HPDE6-E6E7 (cell line): ENCODE measurements at regions not wholly inside any gene's neighbourhood (a gene's known extent, or its start where the extent isn't known, plus 50 kb on each side); places are given as distances from the start of the nearest gene placed in this dataset.
A peak's percentile ranks its signal among the peaks of the same experiment; 100 is the strongest.
"Not testable (repeated sequence)": the region's sequence is repeated elsewhere in the genome, so short reads cannot be mapped to it uniquely, and the experiment has no call there.

Experiments used
- DNase-seq: peaks from one replicate; pipeline ENCODE4 v3.0.0; 2011; ENCODE audit warnings: missing footprints; ENCODE audit errors: extremely low spot score

- no peak for DNase-seq
These were observed 93.2 kb upstream of the TNFSF4 start for GRCh38 chr1:173300061-173301044.

DNA sequence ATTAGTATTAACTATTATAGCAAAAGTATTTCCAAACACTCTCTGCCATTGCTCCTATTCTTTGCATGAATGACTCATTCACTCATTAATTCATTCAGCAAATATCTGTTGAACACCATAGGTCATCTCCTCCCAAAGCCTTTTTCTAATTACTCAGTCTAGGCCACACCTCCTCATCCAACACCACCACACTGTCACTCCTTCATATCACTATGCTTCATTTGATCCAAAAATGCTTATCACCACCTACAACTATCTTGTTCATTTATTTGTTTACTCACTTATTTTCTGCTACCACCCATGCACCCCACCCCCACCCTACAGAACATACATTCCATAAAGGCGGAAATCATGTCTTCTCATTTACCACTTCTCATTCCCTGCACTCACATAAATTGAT, 94.4 kb upstream of the TNFSF4 start:
- DNase-seq, result no peak

DNA sequence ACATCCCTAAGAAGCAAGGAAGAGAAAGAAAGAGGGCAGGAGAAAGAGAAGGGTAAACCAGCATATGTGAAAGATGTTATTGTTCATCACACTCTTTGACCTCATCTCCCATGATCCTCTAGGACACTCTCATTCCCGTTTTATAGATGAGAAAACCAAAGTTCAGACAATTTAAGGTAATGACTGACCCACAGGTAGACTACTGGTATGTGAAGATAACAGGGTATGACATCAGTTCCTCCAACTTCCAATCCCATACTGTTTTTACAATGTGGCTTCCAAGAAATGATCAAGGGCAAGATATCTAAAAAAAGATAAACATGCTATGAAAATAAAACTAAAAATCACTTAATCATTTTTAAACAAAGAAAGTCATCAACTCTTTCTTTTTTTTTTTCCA, 95.2 kb upstream of the TNFSF4 start:
- no peak for DNase-seq

GRCh38 chr1:173302890-173303829, 96.0 kb upstream of the TNFSF4 start:
- DNase-seq, result no peak

- no peak for DNase-seq
These were observed 96.9 kb upstream of the TNFSF4 start for GRCh38 chr1:173303984-173304383.

- DNase-seq, result no peak
These were observed 97.5 kb upstream of the TNFSF4 start for GRCh38 chr1:173304529-173305227.

DNA sequence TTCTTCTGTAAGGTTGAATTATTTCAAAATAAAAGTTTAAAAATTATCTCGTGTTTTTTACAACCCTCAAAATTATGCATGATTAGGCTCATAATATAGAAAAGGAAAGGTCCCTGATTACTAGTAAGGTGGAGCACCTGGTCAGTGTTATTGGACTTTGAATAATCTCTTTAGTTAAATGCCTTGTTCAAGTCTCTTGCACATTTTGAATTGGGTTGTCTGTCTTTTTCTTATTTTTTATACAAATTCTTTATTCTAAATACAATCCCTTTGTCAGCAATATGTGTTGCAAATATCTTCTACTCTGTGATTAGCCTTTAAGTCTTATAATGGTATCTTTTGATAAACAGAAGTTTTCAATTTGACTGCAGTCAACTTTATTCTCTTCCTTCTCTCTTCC, 100.7 kb upstream of the TNFSF4 start:
- DNase-seq, result no peak

DNA sequence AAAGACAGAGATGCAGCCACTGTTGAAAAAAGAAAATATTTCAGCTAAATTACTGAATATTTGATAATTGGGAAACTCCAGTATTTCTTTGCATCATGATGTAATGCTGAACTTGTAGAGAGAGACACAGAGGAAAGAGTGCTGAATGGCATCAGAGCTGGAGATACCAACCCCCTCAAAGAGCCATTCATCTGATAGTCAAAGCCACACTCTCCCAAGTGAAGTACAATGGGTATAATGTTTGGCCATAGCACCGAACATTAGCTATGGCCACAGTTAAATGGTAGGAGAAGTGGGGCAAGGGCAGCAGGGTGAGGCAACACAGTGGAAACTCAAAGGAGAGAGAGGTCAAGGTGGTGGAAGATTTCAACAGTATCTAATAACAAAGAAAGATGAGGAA, 107.5 kb upstream of the TNFSF4 start:
- DNase-seq, result no peak

- DNase-seq, result no peak
These were observed 108.2 kb upstream of the TNFSF4 start for GRCh38 chr1:173315296-173315695.

DNA sequence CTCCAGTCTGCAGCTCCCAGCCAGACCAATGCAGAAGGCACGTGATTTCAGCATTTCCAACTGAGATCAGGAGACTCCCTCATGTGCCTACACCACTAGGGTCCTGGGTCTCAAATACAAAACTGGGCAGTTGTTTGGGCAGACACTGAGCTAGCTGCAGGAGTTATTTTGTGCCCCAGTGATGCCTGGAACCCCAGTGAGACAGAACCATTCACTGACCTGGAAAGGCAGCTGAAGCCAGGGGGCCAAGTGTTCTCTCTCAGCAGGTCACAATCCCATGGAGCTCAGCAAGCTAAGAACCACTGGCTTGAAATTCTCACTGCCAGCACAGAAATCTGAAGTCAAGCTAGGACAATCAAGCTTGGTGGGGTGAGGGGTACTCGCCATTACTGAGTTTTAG, 111.7 kb upstream of the TNFSF4 start:
- DNase-seq, result no peak

GRCh38 chr1:173324352-173324751, 117.2 kb upstream of the TNFSF4 start:
- not testable (repeated sequence) for DNase-seq

DNA sequence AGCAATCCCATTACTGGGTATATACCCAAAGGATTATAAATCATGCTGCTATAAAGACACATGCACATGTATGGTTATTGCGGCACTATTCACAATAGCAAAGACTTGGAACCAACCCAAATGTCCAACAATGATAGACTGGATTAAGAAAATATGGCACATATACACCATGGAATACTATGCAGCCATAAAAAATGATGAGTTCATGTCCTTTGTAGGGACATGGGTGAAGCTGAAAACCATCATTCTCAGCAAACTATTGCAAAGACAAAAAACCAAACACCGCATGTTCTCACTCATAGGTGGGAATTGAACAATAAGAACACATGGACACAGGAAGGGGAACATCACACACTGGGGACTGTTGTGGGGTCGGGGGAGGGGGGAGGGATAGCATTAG, 120.9 kb upstream of the TNFSF4 start:
- not testable (repeated sequence) for DNase-seq

DNA sequence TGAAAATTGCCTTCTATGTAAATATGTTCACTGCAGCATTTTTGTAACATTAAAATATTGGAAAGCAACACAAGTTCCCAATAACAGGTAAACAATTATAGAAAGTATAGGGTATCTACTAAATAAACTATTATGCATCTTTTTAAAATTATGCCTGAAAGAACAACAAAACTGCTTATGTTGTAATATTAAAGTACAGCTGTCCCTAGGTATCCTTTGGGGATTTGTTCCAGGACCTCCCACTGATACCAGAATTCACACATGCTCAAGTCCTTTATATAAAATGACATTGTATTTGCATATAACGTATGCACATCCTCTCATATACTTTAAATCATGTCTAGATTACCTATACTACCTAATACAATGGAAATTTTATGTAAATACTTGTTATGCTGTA, 121.8 kb upstream of the TNFSF4 start:
- DNase-seq, result no peak

DNA sequence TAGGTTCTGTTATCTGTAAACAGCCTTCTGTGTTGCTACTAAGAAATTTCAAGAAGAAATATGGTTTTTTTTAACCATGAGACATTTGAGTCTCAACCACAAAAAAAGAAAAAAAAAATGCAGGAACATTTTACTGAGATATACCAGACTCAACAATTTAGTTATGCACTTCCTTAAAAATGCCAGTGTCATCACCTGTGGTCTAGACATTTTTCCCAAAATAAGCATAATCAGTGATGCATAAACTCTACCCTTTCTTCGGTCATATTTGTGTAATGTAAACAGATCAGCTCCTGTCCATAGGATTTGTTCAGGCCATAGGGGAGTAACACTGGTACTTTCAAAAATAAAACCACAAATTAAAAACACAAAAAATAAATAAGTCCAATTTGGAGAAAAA, 122.6 kb upstream of the TNFSF4 start:
- DNase-seq, result no peak

DNA sequence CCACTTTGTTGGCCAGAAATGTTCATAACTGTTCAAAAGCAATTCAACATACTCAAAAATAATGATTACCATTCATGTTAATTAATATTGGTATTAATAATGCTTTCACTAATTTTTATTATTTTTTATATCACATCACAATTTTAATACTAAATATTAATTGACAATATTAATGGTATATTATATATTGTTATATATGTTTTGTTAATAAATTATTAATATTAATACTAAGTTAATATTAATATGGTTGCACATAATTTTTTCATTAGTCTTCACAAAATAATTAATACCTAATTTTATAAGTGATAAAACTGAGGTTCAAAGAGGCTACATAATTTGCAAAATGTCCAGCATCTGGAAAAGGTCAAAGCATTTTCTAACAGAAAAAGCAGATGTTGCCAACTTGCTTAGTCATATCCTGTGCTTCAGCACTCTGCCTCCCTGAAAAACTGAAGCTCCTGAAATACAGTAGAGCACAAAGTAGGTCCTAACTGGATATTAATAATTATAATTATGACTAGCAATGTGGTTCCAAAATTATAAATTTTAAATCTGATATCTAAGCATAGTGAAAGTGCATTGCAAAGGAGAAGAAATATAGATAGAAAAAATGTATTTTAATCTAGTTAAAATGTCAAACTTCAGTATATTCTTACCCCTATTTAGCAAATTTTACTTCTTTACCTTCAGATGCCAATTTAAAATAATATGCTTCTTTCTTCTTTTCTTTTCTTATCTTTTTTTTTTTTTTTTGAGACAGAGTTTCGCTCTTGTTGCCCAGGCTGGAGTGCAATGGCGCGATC, 123.2 kb upstream of the TNFSF4 start:
- peak; percentile 15 for DNase-seq

- DNase-seq, result not testable (repeated sequence)
These were observed 123.9 kb upstream of the TNFSF4 start for GRCh38 chr1:173330952-173331548.

GRCh38 chr1:173332026-173332425, 124.9 kb upstream of the TNFSF4 start:
- DNase-seq, result no peak

GRCh38 chr1:173333581-173333980, 126.5 kb upstream of the TNFSF4 start:
- DNase-seq, result no peak

- DNase-seq, result no peak
These were observed 130.0 kb upstream of the TNFSF4 start for GRCh38 chr1:173337126-173337525.

DNA sequence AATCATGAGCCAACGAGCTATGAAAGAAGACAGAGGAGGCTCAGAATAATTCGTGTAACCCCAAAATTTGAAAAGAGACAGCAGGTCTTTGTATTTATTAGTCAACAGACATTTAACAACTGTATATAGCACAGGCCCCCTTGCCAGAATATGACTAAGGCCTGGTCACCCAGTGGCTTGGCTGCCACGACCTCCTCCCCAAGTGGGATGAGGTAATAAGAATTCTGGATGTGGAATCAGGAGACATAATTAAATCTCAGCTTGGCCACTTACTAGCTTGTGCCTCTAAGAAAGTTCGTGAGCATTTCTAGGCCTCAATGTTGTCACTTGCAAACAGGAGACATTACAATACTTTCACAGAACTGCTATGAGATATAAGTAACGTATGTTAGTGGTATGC, 134.2 kb upstream of the TNFSF4 start:
- no peak for DNase-seq

DNA sequence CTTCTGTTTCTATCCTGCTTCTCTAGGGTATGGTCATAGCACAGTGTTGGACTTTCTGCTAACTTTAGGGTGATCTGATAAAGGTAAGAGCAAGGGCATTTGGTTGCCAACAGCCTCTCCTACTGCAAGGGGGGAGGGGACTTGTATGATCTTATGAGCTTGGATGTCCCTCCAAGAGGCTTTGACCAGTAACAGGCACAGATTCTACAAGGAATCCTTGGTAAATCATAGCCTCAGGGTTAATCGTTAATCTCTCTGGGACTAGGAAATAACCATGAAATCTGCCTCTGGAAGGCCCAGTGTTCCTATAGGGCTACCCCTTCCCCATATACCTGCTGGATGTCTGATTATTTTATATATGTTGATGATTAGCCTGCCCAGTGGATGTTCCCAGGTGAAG, 134.8 kb upstream of the TNFSF4 start:
- no peak for DNase-seq
